SKM-1 (cell line): ENCODE measurements at regions not wholly inside any gene's neighbourhood (a gene's known extent, or its start where the extent isn't known, plus 50 kb on each side); places are given as distances from the start of the nearest gene placed in this dataset.

Experiments used
- DNase-seq: peaks from one replicate; lab custom pipeline; 2025; ENCODE audit not compliant: unreplicated experiment; lab: John Stamatoyannopoulos, UW

GRCh38 chr2:181114021-181114420 is 133.6 kb downstream of the UBE2E3 start:
- no peak for DNase-seq

- no peak for DNase-seq
Observed at GRCh38 chr2:181116261-181116660, 135.9 kb downstream of the UBE2E3 start.

- no peak for DNase-seq
Observed at GRCh38 chr2:181117206-181117925, 137.0 kb downstream of the UBE2E3 start.

GRCh38 chr2:181120625-181121024 is 140.2 kb downstream of the UBE2E3 start:
- no peak for DNase-seq

- DNase-seq = no peak
Observed at GRCh38 chr2:181121996-181122395, 141.6 kb downstream of the UBE2E3 start.

GRCh38 chr2:181122601-181123000 is 142.2 kb downstream of the UBE2E3 start:
- DNase-seq = no peak

- DNase-seq = peak; percentile 73
Observed at GRCh38 chr2:181123798-181124231, 143.4 kb downstream of the UBE2E3 start.

- DNase-seq = peak; percentile 23
Observed at GRCh38 chr2:181124497-181124896, 144.1 kb downstream of the UBE2E3 start.

- no peak for DNase-seq
Observed at GRCh38 chr2:181125359-181125758, 145.0 kb downstream of the UBE2E3 start.

- DNase-seq = no peak
Observed at GRCh38 chr2:181126311-181126868, 146.0 kb downstream of the UBE2E3 start.

GRCh38 chr2:181128199-181128598 is 147.8 kb downstream of the UBE2E3 start:
- DNase-seq = no peak

- no peak for DNase-seq
Observed at GRCh38 chr2:181129364-181130056, 149.1 kb downstream of the UBE2E3 start.

GRCh38 chr2:181130686-181131085 is 150.3 kb downstream of the UBE2E3 start:
- DNase-seq = no peak

- DNase-seq = no peak
Observed at GRCh38 chr2:181131584-181131983, 151.2 kb downstream of the UBE2E3 start.

- no peak for DNase-seq
Observed at GRCh38 chr2:181138816-181139215, 158.4 kb downstream of the UBE2E3 start.

- DNase-seq = no peak
Observed at GRCh38 chr2:181139831-181140230, 159.4 kb downstream of the UBE2E3 start.

- DNase-seq = no peak
Observed at GRCh38 chr2:181140414-181140813, 160.0 kb downstream of the UBE2E3 start.

- no peak for DNase-seq
Observed at GRCh38 chr2:181140928-181141327, 160.5 kb downstream of the UBE2E3 start.

GRCh38 chr2:181141676-181142075 is 161.3 kb downstream of the UBE2E3 start:
- no peak for DNase-seq

GRCh38 chr2:181142514-181142913 is 162.1 kb downstream of the UBE2E3 start:
- no peak for DNase-seq

- no peak for DNase-seq
Observed at GRCh38 chr2:181143790-181144300, 163.4 kb downstream of the UBE2E3 start.

- no peak for DNase-seq
Observed at GRCh38 chr2:181145645-181146044, 165.2 kb downstream of the UBE2E3 start.
